ENCODE measurements at regions not wholly inside any gene's neighbourhood (a gene's known extent, or its start where the extent isn't known, plus 50 kb on each side); places are given as distances from the start of the nearest gene placed in this dataset.

- DNase-seq, result no peak
Observed at GRCh38 chr3:102753901-102754300, 319.1 kb downstream of the ZPLD1 start.

DNA sequence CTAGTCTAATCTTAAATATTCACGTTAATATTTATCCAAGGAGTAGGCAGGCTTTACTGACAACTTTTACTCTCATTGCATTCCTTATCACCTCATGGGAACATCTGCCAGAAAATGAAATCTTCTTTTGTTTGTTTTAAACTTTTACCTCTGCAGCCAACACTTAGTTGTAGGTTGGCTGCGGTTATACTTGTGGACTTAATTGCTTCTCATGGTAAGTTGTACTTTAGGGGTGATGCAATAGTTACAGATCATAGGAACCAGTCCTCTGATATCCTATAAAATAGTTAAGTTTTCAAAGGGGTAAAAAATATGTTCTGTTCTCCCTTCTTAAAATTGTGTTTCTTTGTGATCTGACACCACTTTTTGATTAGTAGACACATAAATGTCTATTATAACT lies 321.9 kb downstream of the ZPLD1 start:
- no peak for DNase-seq

DNA sequence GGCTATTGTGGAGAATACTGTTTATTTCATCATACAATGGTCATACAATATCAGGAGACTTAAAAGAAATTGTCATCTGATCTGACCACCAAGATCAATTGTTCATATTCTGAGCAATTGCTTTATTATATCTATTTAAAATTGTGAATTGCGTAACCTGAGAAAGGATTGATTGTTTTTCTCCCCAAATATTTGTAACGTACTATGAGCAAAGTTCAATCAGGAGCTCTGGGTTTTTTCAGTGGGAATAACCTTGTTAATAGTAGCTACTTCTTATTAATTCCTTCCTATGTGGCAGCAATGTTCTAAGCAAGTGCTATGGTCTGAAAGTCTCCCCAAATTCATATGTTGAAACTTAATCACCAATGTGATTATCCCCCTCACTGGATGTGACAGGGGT lies 323.1 kb downstream of the ZPLD1 start:
- no peak for DNase-seq

GRCh38 chr3:102761766-102762165 lies 327.0 kb downstream of the ZPLD1 start:
- DNase-seq, result no peak

- DNase-seq, result no peak
Observed at GRCh38 chr3:102790747-102791325, 356.0 kb downstream of the ZPLD1 start.

- no peak for DNase-seq
Observed at GRCh38 chr3:102791641-102792589, 357.1 kb downstream of the ZPLD1 start.

DNA sequence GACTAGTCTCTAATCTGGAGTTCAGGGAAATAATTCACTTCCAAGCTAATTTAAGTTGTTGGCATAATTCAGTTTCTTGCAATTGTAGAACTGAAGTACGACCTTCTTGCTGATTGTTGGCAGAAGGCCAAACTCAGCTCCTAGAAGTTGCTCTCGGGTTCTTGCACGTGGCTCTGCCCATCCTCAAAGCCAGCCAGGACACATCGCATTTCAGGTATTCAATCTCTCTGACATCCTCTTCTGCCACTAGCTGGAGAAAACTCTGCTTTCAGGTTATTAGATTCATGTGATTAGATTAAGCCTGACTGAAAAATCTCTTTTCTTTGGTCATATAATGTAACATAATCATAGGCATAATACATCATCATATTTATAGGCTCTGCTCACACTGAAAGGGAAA lies 362.0 kb downstream of the ZPLD1 start:
- no peak for DNase-seq

DNA sequence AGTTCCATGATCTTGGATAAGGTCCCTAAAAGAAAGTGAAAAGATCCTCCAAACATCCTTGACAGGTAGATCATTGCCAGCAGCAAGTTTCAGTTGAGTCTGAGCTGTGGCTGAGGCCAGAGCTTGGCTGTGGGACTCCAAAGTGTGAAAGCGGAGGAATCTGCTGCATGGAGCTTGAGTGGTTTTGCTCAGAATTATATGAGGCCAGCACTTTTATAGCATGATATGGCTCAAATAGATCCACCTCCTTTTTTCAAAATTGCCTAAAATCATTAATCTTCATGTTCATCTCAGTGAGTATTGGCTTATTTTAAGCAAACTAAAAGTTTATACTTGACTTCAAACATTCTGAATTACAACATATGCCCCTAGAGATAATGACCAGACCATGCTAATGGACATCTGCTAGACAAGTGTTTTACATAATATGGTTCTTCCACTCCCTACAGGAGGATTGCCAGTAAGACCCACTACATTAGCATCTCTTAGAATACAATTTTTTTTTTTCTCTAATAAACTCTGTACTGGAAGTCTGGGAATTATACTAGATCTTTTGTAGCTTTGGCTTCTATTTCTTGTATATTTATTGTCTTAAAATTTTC lies 368.1 kb downstream of the ZPLD1 start:
- DNase-seq, result no peak

GRCh38 chr3:102810937-102811336 lies 376.1 kb downstream of the ZPLD1 start:
- no peak for DNase-seq

DNA sequence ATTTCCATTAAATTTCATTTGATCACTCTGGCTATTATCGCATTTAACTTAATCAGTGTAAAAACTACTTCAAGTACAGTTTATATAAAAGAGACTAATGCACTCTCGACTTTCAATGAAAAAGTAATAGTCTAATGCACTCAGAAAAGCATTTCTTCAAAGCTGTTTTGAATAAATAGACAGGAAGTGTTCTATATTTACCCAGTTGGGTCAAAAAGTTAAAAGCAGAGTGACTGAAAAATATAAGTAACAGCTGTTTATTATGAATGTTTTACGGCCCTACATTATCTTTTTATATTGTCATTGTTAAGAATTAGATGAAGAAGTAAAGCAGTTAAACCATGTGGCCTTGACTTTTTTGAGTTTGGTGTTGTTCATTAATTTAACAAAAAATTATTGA lies 391.8 kb downstream of the ZPLD1 start:
- no peak for DNase-seq

DNA sequence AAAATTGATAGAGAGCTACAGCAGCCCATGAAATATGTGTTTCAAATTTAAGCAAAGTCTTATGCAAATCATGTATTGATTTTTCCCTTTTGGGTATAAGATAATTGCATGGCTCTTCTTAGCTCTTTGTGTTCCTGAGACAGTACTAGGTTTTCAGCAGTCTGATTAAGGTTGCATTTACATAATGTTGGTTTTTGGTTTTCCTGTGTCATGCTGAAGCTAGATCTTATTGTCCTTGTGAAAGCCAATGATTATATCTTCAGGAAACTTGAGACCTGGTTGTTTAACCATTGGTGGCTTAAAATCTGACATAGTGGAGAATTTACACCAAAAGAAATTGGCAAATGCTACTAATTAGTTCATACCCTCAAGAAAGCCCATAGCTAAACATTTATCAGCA lies 392.6 kb downstream of the ZPLD1 start:
- DNase-seq, result no peak

GRCh38 chr3:102830415-102830814 lies 395.6 kb downstream of the ZPLD1 start:
- DNase-seq, result no peak

DNA sequence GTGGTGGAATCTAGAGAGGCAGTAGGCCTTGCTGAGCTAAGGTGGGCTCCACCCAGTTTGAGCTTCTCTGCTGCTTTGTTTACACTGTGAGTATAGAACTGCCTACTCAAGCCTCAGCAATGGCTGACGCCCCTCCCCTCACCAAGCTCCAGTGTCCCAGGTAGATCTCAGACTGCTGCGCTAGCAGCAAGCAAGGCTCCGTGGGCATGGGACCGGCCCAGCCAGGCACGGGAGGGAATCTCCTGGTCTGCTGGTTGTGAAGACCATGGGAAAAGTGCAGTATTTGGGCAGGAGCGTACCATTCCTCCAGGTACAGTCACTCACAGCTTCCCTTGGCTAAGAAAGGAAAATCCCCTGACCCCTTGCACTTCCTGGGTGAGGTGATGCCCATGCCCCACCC lies 407.1 kb downstream of the ZPLD1 start:
- no peak for DNase-seq

- no peak for DNase-seq
Observed at GRCh38 chr3:102866845-102867244, 432.0 kb downstream of the ZPLD1 start.

- no peak for DNase-seq
Observed at GRCh38 chr3:102883515-102883914, 448.7 kb downstream of the ZPLD1 start.

DNA sequence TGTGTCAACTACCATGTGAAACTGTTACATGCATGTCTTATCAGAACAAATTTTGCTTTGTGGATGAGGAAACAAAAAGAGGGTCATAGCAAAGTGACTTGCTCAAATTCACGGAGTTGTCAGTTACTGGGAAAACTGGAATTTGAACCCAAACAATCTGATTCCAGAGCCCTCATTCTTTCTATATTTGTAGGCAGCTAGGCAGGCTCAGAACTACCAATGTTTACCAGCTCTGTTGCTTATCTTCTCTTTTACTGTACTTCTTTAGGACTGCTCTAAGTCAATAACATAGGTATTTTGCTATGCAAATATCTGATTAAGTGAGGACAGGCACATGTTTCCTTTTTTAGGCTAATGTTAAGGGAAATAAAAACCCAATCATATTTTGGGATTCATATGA lies 450.5 kb downstream of the ZPLD1 start:
- DNase-seq, result no peak

DNA sequence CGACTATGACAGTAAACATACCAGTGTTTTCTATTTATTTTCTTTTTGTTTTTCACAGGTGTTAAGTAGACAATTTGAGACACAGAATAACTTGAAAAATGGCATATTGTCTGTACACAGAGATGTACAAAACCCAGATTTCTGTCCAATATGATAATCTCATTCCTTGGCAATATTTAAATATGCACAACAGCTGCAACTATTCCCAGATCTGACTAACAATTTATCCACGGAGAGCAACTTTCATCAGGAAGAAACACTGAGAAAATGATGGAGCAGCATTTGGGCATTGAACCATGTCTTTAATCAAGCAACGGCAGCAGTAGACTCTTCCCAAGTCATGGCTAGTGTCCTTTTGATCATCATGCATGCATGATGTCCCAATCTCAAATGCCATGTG lies 452.6 kb downstream of the ZPLD1 start:
- no peak for DNase-seq

DNA sequence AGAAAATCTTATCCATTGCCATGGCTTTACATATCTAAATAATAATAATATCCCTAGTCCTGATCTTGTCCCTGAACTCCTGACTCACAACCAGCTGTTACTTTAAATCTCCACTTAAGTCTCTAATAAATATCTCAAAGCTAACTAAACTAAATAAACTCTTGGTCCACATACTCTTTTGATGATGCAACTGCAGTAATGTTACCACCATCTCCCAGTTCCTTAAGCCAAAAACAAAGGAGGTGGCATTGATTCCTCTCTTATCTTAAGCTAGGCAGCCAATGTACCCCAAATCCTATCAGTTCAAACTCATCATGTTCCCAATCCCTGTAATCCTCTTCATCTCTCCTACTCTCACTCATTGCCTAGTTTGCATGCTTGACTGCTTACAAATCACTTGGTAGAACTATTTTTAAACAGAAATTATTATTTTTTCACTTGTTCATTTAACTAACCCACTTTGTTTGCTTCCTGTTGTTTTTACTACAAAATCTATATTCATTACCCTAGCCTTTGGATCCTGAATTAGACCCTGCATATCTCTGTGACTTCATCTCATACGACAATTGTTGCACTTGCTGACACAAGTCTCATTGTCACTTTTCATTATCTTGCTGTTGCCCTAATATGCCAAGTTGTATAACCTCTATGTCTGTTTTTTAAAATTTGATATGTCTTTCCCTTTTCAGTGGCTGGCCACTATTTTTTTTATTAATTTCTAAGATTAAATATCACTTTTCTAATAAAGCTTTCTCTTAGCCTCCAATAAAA lies 462.2 kb downstream of the ZPLD1 start:
- DNase-seq, result no peak

DNA sequence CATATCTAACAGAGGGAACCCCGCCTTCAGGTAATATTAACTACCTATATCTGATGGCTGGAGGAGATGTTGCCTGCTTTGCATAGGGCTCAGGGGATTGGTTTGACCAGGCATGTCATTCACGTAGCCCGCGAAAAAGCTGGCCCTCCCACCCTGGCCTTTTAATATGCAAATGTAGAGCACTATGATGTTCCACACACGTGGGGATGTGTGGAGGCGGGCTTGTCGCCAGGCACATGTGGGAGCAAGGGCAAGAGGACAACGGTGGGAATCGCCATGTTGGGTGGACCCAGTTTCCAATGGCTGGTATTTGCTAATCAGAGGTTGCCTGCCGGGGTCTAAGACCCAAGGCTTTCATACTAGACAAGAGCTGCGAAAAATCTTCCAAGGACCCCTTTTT lies 469.8 kb downstream of the ZPLD1 start:
- no peak for DNase-seq

- no peak for DNase-seq
Observed at GRCh38 chr3:102905811-102906210, 471.0 kb downstream of the ZPLD1 start.

DNA sequence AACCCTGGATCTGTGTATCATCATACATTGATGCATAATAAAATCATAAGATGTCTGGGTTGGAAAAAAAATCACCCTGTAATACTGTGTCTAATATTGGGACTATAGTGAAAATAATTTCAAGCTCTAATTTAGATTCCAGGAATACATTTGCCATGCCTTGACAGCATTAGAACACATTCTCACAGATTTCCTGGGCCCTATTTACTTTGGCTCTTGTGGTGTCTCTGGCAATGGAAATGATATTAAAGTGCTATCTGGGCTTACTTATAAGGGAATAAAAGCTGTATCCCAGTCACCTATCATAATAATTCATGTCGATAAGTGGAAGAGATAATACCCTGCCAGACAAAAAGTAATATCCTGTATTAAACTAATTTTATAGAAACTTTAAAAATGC lies 472.0 kb downstream of the ZPLD1 start:
- no peak for DNase-seq

DNA sequence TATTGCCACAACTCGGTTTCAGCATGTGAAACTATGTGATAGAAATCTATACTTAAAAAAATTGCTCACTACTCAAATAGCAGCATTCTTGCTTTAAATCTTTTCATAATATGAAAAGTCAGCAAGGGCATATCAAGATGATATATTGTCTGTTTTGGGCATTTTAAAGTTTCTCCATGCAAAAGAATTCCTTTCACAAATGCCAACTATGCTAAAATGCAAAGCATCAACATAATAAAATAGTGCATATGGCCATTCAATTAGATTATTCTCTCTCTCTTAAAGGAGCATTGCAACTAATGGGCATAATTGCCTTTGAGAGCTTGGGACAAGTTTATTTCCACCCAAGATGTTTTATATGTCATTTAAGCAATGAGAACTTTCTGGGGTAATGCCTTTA lies 475.1 kb downstream of the ZPLD1 start:
- DNase-seq, result no peak

GRCh38 chr3:102916532-102916931 lies 481.7 kb downstream of the ZPLD1 start:
- DNase-seq, result no peak

All from activated CD8-positive, alpha-beta memory T cell treated with anti-CD3 and anti-CD28 coated beads, Interleukin-2, amount 50 U/mL, for 48 hours (primary cell).